ENCODE measurements at regions not wholly inside any gene's neighbourhood (a gene's known extent, or its start where the extent isn't known, plus 50 kb on each side); places are given as distances from the start of the nearest gene placed in this dataset.
"Not testable (repeated sequence)": the region's sequence is repeated elsewhere in the genome, so short reads cannot be mapped to it uniquely, and the experiment has no call there.

GRCh38 chr4:101699441-101700124, 90.9 kb upstream of the BANK1 start:
- Histone ChIP-seq H3K27ac (no peak overlapping the region), H3K9me3 (ENCODE audit: severe bottlenecking) (no peaks in the 10 kb centered on the region), H3K27me3 (ENCODE audit: insufficient read depth, low read depth, severe bottlenecking) (no peaks in the 10 kb centered on the region), H3K4me3 (ENCODE audit: low read depth, low read length) (no peak overlapping the region), H3K36me3 (no peaks in the 10 kb centered on the region)
- no peak for DNase-seq
- TF ChIP-seq CTCF (IDR thresholded peaks at IDR 0.05; ENCODE audit: low read depth, low read length) = no peak

- no peaks in the 10 kb centered on the region for H3K36me3 ChIP-seq
- no peak overlapping the region for H3K27ac ChIP-seq
Measured at GRCh38 chr4:101697266-101697665, 93.3 kb upstream of the BANK1 start.

GRCh38 chr4:101696276-101697010, 94.1 kb upstream of the BANK1 start:
- Histone ChIP-seq H3K36me3 (no peaks in the 10 kb centered on the region), H3K27ac (no peak overlapping the region), H3K9me3 (ENCODE audit: severe bottlenecking) (no peaks in the 10 kb centered on the region), H3K4me3 (ENCODE audit: low read depth, low read length) (no peak overlapping the region), H3K27me3 (ENCODE audit: insufficient read depth, low read depth, severe bottlenecking) (no peaks in the 10 kb centered on the region)
- peak; percentile 17 for DNase-seq
- no peak for TF ChIP-seq CTCF (IDR thresholded peaks at IDR 0.05; ENCODE audit: low read depth, low read length)

More at GRCh38 chr4:101697266-101697665, 93.3 kb upstream of the BANK1 start:
- no peak for DNase-seq
- no peak overlapping the region for H3K4me3 ChIP-seq (ENCODE audit: low read depth, low read length)
- H3K27me3 ChIP-seq (ENCODE audit: insufficient read depth, low read depth, severe bottlenecking) = no peaks in the 10 kb centered on the region
- no peak for TF ChIP-seq CTCF (IDR thresholded peaks at IDR 0.05; ENCODE audit: low read depth, low read length)
- no peaks in the 10 kb centered on the region for H3K9me3 ChIP-seq (ENCODE audit: severe bottlenecking)

- no peak for DNase-seq
- Histone ChIP-seq H3K36me3 (no peaks in the 10 kb centered on the region), H3K27ac (no peak overlapping the region), H3K27me3 (ENCODE audit: insufficient read depth, low read depth, severe bottlenecking) (no peaks in the 10 kb centered on the region), H3K9me3 (ENCODE audit: severe bottlenecking) (no peaks in the 10 kb centered on the region), H3K4me3 (ENCODE audit: low read depth, low read length) (no peak overlapping the region)
- TF ChIP-seq CTCF (IDR thresholded peaks at IDR 0.05; ENCODE audit: low read depth, low read length) = no peak
Measured at GRCh38 chr4:101695176-101695575, 95.4 kb upstream of the BANK1 start.

- not testable (repeated sequence) for H3K27me3 ChIP-seq (ENCODE audit: insufficient read depth, low read depth, severe bottlenecking); H3K4me3 ChIP-seq (ENCODE audit: low read depth, low read length); H3K36me3 ChIP-seq; H3K27ac ChIP-seq; DNase-seq; H3K9me3 ChIP-seq (ENCODE audit: severe bottlenecking)
Measured at GRCh38 chr4:101694403-101694802, 96.1 kb upstream of the BANK1 start.

GRCh38 chr4:101693842-101694398, 96.6 kb upstream of the BANK1 start:
- H3K27ac ChIP-seq = no peak overlapping the region
- peak; percentile 29 for DNase-seq
- H3K27me3 ChIP-seq (ENCODE audit: insufficient read depth, low read depth, severe bottlenecking) = no peaks in the 10 kb centered on the region
- H3K4me3 ChIP-seq (ENCODE audit: low read depth, low read length) = no peak overlapping the region
- no peak for TF ChIP-seq CTCF (IDR thresholded peaks at IDR 0.05; ENCODE audit: low read depth, low read length)
- H3K9me3 ChIP-seq (ENCODE audit: severe bottlenecking) = no peaks in the 10 kb centered on the region
- no peaks in the 10 kb centered on the region for H3K36me3 ChIP-seq
